CD4-positive, alpha-beta memory T cell (primary cell): ENCODE measurements at regions not wholly inside any gene's neighbourhood (a gene's known extent, or its start where the extent isn't known, plus 50 kb on each side); places are given as distances from the start of the nearest gene placed in this dataset.

ENCODE experiments used
- CTCF ChIA-PET: fragments of 350-600 bp; sonication (Branson Sonifier 250); formaldehyde crosslinking; loops from one replicate; lab custom pipeline; 2021; ENCODE audit warnings: inconsistent platforms; ENCODE audit not compliant: partially characterized antibody; lab: Charles Lee
- POLR2A ChIA-PET: fragments of 350-600 bp; sonication (Branson Sonifier 250); formaldehyde crosslinking; loops from one replicate; lab custom pipeline; 2021; ENCODE audit not compliant: partially characterized antibody; lab: Charles Lee
- DNase-seq, 5 donors: peaks; one replicate each; pipeline versions ENCODE4 v3.0.0 to v3.0.0-alpha.2; 2020 to 2022; ENCODE audit warnings: mixed read lengths in 1 of 5
- H3K27ac ChIP-seq: one replicate; pipeline ENCODE4 v1.7.0; 2013; ENCODE audit warnings: low read depth, low read length
- H3K27me3 ChIP-seq: 2 replicates; pipeline ENCODE4 v1.7.0; 2013; ENCODE audit warnings: mild to moderate bottlenecking, low read length, moderate library complexity; ENCODE audit not compliant: insufficient read depth
- H3K36me3 ChIP-seq: 2 replicates; pipeline ENCODE4 v1.7.0; 2013; ENCODE audit warnings: mild to moderate bottlenecking, low read length, moderate library complexity; ENCODE audit not compliant: insufficient read depth
- H3K4me1 ChIP-seq: 2 replicates; pipeline ENCODE4 v1.7.0; 2013; ENCODE audit warnings: mild to moderate bottlenecking, low read length, moderate library complexity; ENCODE audit not compliant: insufficient read depth
- H3K4me3 ChIP-seq, 2 donors: one replicate each; pipeline ENCODE4 v1.7.0; 2013; ENCODE audit warnings: low read length in 2 of 2, mild to moderate bottlenecking in 1 of 2
- H3K9me3 ChIP-seq, 2 donors: one replicate each; pipeline ENCODE4 v1.7.0; 2013; ENCODE audit warnings: low read length in 2 of 2, control low read depth in 1 of 2; ENCODE audit not compliant: control insufficient read depth in 1 of 2
- H3K27ac Mint-ChIP-seq, 7 donors: one replicate each; pipeline ENCODE4 v1.8.0; 2020 to 2021; ENCODE audit warnings: mixed read lengths in 7 of 7, mild to moderate bottlenecking in 6 of 7, inconsistent platforms in 3 of 7, moderate library complexity in 3 of 7
- H3K27me3 Mint-ChIP-seq, 2 donors: one replicate each; pipeline ENCODE4 v1.8.0; 2020 to 2021; ENCODE audit warnings: mixed read lengths in 2 of 2
- H3K36me3 Mint-ChIP-seq, 2 donors: one replicate each; pipeline ENCODE4 v1.8.0; 2020 to 2021; ENCODE audit warnings: mixed read lengths in 2 of 2, inconsistent platforms in 1 of 2, mild to moderate bottlenecking in 1 of 2
- H3K4me1 Mint-ChIP-seq, 4 donors: one replicate each; pipeline ENCODE4 v1.8.0; 2020 to 2021; ENCODE audit warnings: mixed read lengths in 4 of 4, mild to moderate bottlenecking in 1 of 4
- H3K4me3 Mint-ChIP-seq, 8 donors: one replicate each; pipeline ENCODE4 v1.8.0; 2020 to 2021; ENCODE audit warnings: mixed read lengths in 8 of 8, mild to moderate bottlenecking in 7 of 8, moderate library complexity in 6 of 8, inconsistent platforms in 3 of 8
- H3K9me3 Mint-ChIP-seq, 8 donors: one replicate each; pipeline ENCODE4 v1.8.0; 2020 to 2021; ENCODE audit warnings: mixed read lengths in 8 of 8, mild to moderate bottlenecking in 5 of 8, inconsistent platforms in 3 of 8, moderate library complexity in 1 of 8
- intact Hi-C: fragments of 100-400 bp; cut with micrococcal nuclease; formaldehyde crosslinking; loops from one replicate; pipeline ENCODE4 v1.15.1; 2023

DNA sequence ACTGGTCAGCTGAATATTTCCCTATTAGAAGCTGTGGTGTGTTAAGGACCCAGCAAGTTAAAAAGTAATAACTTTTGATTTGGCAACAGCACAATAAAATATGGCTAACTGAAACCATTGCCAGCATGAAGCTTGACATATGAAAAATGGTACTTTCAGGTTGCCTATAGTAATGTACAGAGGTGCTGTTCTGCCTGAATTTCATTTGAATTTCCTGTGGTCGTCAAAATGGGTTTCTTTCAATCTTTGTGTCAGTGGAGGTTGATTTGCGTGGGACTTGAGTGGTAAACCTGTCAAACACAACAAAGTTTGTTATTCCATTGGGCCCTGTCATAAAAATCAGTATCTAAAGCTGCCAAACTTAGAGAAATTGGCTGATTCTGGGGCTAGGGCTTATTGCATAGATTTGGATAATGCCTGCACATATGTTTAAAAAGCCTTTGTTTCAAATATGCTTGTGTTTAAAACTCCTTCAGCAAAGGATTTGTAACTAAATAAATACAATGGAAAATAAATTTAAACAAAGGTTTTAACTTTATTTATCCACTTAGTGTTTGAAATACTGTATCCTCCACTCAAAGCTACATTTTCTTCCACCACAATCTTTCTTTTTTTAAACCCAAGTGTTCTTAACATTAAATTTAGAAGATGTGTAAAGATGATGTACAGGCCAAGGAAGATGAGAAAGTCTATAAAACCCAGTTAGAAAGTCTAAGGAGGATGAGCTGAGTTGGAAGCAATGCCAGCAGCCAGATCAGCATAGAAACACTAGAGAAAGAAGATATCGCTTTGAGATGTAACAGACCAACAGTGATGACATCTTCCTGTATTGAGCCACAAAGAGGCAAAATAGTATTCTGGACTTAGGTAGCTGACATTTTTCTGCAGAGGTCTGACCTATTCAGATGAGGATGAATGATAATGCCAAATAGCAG is 134.8 kb upstream of the GIMD1 start:
- Mint-ChIP-seq H3K9me3 (peaks cover 0 to 2% (median 0%) of the 10 kb centered on the region in 8 donors), H3K27me3 (peaks cover 3 to 5% of the 10 kb centered on the region in 2 donors), H3K27ac (no peak overlapping the region), H3K4me1 (peaks cover 0 to 5% (median 4%) of the 10 kb centered on the region in 4 donors), H3K4me3 (no peak overlapping the region), H3K36me3 (no peaks in the 10 kb centered on the region)
- ChIA-PET CTCF (interaction anchor here (1.0 kb wide), 1 partner anchor 265 kb away, joined by 3 read pairs; no protein-coding TSS in a partner anchor), POLR2A (no interaction called here)
- Histone ChIP-seq H3K9me3 (no peaks in the 10 kb centered on the region), H3K4me3 (no peak overlapping the region), H3K27ac (no peak overlapping the region), H3K4me1 (no peaks in the 10 kb centered on the region), H3K36me3 (no peaks in the 10 kb centered on the region), H3K27me3 (no peaks in the 10 kb centered on the region)
- intact Hi-C loops = no loop called here
- DNase-seq = no peak

GRCh38 chr4:106502106-106502699 is 133.6 kb upstream of the GIMD1 start:
- Mint-ChIP-seq H3K27ac (no peak overlapping the region), H3K4me1 (peaks cover 0 to 5% (median 4%) of the 10 kb centered on the region in 4 donors), H3K27me3 (peaks cover 3 to 5% of the 10 kb centered on the region in 2 donors), H3K9me3 (peaks cover 0 to 2% (median 0%) of the 10 kb centered on the region in 8 donors), H3K4me3 (no peak overlapping the region), H3K36me3 (no peaks in the 10 kb centered on the region)
- no peak overlapping the region for H3K4me3 ChIP-seq
- H3K9me3 ChIP-seq = no peaks in the 10 kb centered on the region
- ChIA-PET POLR2A (no interaction called here), CTCF (interaction anchor here (1.0 kb wide), 1 partner anchor 264 kb away, joined by 3 read pairs; no protein-coding TSS in a partner anchor)
- no peaks in the 10 kb centered on the region for H3K4me1 ChIP-seq
- H3K36me3 ChIP-seq = no peaks in the 10 kb centered on the region
- peak in 3 of 5 donors; percentile 1 to 4 (median 2) for DNase-seq
- H3K27me3 ChIP-seq = no peaks in the 10 kb centered on the region
- intact Hi-C loops = no loop called here
- no peak overlapping the region for H3K27ac ChIP-seq

- intact Hi-C loops = no loop called here
- H3K4me1 ChIP-seq = no peaks in the 10 kb centered on the region
- CTCF ChIA-PET = no interaction called here
Observed at GRCh38 chr4:106497271-106497670, 128.7 kb upstream of the GIMD1 start.

DNA sequence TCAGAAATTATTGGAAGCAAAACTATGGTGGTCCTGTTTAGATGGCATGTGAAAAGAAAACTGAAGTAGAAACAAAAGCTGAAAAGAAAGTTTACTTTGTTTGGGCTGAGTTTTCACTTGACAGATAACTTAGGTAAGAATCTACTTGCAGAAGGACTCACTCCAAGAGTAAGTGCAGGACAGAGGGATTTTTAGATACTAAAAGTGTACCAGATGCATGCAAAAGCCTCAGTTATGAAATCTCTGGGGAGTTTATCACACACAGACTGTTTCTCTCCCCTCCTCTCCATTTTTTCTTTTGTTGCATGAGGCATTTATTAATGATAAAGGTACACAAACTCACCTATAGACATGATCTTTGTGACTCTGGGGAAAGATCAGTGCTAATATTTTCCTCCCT is 127.5 kb upstream of the GIMD1 start:
- Mint-ChIP-seq H3K9me3 (peaks cover 0 to 5% (median 0%) of the 10 kb centered on the region in 8 donors), H3K36me3 (no peaks in the 10 kb centered on the region), H3K4me3 (no peak overlapping the region), H3K27me3 (no peaks in the 10 kb centered on the region), H3K27ac (no peak overlapping the region), H3K4me1 (no peaks in the 10 kb centered on the region)
- H3K9me3 ChIP-seq = no peaks in the 10 kb centered on the region
- no peak overlapping the region for H3K27ac ChIP-seq
- no peaks in the 10 kb centered on the region for H3K36me3 ChIP-seq
- H3K27me3 ChIP-seq = no peaks in the 10 kb centered on the region
- intact Hi-C loops = no loop called here
- no peak overlapping the region for H3K4me3 ChIP-seq
- H3K4me1 ChIP-seq = no peaks in the 10 kb centered on the region
- ChIA-PET POLR2A (no interaction called here), CTCF (no interaction called here)
- no peak for DNase-seq

More at GRCh38 chr4:106497271-106497670, 128.7 kb upstream of the GIMD1 start:
- Histone ChIP-seq H3K27ac (no peak overlapping the region), H3K27me3 (no peaks in the 10 kb centered on the region), H3K9me3 (no peaks in the 10 kb centered on the region), H3K36me3 (no peaks in the 10 kb centered on the region), H3K4me3 (no peak overlapping the region)
- no peak for DNase-seq
- peaks cover 1 to 4% of the 10 kb centered on the region in 2 donors for H3K27me3 Mint-ChIP-seq
- no peak overlapping the region for H3K27ac Mint-ChIP-seq
- POLR2A ChIA-PET = no interaction called here
- H3K9me3 Mint-ChIP-seq = no peaks in the 10 kb centered on the region
- no peak overlapping the region for H3K4me3 Mint-ChIP-seq
- no peaks in the 10 kb centered on the region for H3K36me3 Mint-ChIP-seq
- peaks cover 0 to 5% (median 3%) of the 10 kb centered on the region in 4 donors for H3K4me1 Mint-ChIP-seq

DNA sequence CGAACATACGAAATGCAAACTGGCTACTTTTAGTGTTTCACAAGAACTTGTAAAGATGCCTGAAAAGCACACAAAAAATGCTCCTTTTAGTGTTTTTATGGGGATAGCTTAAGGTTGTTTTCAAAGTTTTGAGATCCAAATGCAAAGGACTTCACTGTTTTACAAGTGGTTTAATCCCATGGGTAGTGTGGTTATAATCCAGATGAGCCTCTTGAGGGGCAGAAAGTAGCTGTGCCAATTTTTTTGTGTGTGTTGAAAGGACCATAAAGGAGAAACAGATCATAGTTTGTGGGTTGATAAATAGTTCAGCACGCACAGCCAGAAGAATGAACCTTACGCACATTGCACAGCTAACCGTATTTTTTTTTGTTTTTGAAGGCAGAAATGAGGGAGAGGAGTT is 126.9 kb upstream of the GIMD1 start:
- H3K36me3 Mint-ChIP-seq = no peaks in the 10 kb centered on the region
- Histone ChIP-seq H3K27ac (no peak overlapping the region), H3K4me1 (no peaks in the 10 kb centered on the region), H3K4me3 (no peak overlapping the region), H3K36me3 (no peaks in the 10 kb centered on the region), H3K27me3 (no peaks in the 10 kb centered on the region), H3K9me3 (no peaks in the 10 kb centered on the region)
- intact Hi-C loops = no loop called here
- ChIA-PET CTCF (no interaction called here), POLR2A (no interaction called here)
- peaks cover 0 to 9% (median 2%) of the 10 kb centered on the region in 8 donors for H3K9me3 Mint-ChIP-seq
- H3K27me3 Mint-ChIP-seq = no peaks in the 10 kb centered on the region
- no peak overlapping the region for H3K4me3 Mint-ChIP-seq
- no peaks in the 10 kb centered on the region for H3K4me1 Mint-ChIP-seq
- DNase-seq = no peak
- no peak overlapping the region for H3K27ac Mint-ChIP-seq

DNA sequence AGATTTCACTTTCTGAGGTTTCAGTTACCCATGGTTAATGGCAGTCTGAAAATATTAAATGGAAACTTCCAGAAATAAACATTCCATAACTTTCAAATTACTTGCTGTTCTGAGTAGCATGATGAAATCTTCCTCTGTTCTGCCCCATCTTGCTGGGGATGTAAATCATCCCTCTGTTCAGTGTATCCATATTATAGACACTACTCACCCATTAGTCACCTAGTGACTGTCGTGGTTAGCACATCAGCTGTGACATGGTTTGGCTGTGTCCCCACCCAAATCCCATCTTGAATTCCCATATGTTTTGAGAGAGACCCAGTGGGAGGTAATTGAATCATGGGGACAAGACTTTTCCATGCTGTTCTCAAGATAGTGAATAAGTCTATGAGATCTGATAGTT is 125.5 kb upstream of the GIMD1 start:
- H3K36me3 Mint-ChIP-seq = no peaks in the 10 kb centered on the region
- H3K27me3 ChIP-seq = no peaks in the 10 kb centered on the region
- H3K4me1 Mint-ChIP-seq = no peaks in the 10 kb centered on the region
- intact Hi-C loops = no loop called here
- CTCF ChIA-PET = no interaction called here
- no peaks in the 10 kb centered on the region for H3K4me1 ChIP-seq
- H3K9me3 Mint-ChIP-seq = peaks cover 0 to 9% (median 2%) of the 10 kb centered on the region in 8 donors
- H3K4me3 ChIP-seq = no peak overlapping the region
- no peaks in the 10 kb centered on the region for H3K27me3 Mint-ChIP-seq
- H3K36me3 ChIP-seq = no peaks in the 10 kb centered on the region
- H3K4me3 Mint-ChIP-seq = no peak overlapping the region
- no peak overlapping the region for H3K27ac Mint-ChIP-seq
- no peak overlapping the region for H3K27ac ChIP-seq
- POLR2A ChIA-PET = no interaction called here
- H3K9me3 ChIP-seq = no peaks in the 10 kb centered on the region
- DNase-seq = no peak

DNA sequence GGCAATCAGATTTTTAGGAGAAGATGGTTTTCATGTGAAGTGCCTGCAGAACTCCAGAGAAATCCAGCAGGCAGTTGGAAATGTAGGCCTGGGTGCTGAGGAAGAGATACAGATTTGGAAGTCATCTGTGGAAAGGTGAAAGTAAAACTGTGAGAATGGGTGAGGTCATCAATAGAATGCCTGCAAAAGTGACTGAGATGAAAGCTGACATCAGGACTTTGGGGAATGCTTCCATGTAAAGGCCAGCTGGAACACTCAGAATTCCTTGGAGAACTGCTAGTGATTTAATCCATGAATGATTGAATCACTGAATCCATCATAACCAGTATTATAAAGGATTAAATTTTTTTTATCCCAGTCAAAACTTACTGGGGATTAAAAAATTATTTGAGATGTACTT is 124.5 kb upstream of the GIMD1 start:
- peaks cover 0 to 13% (median 2%) of the 10 kb centered on the region in 8 donors for H3K9me3 Mint-ChIP-seq
- no peak for DNase-seq
- Histone ChIP-seq H3K4me1 (no peaks in the 10 kb centered on the region), H3K27me3 (no peaks in the 10 kb centered on the region), H3K4me3 (no peak overlapping the region), H3K36me3 (no peaks in the 10 kb centered on the region), H3K27ac (no peak overlapping the region), H3K9me3 (no peaks in the 10 kb centered on the region)
- intact Hi-C loops = no loop called here
- no peak overlapping the region for H3K4me3 Mint-ChIP-seq
- no peak overlapping the region for H3K27ac Mint-ChIP-seq
- POLR2A ChIA-PET = no interaction called here
- CTCF ChIA-PET = no interaction called here
- no peaks in the 10 kb centered on the region for H3K4me1 Mint-ChIP-seq
- no peaks in the 10 kb centered on the region for H3K36me3 Mint-ChIP-seq
- no peaks in the 10 kb centered on the region for H3K27me3 Mint-ChIP-seq
